Gastrocnemius medialis (tissue), 4 donors: ENCODE measurements at regions not wholly inside any gene's neighbourhood (a gene's known extent, or its start where the extent isn't known, plus 50 kb on each side); places are given as distances from the start of the nearest gene placed in this dataset.

Experiments used
- ATAC-seq, 2 donors: fragments of 150-250 bp; one replicate each; pipeline ENCODE4 v1.9.1; 2016
- DNase-seq, 2 donors: peaks; one replicate each; pipeline ENCODE4 v3.0.0-alpha.2; 2019
- H3K27ac ChIP-seq, 4 donors: fragments of 200-600 bp; sonication (generic); 1 replicate in 1 of 4; 2 replicates in 3 of 4; pipeline ENCODE4 v1.5.1; 2016 to 2018; ENCODE audit warnings: mild to moderate bottlenecking in 2 of 4, moderate library complexity in 1 of 4
- H3K27me3 ChIP-seq, 3 donors: fragments of 200-600 bp; sonication (generic) in 2 of 3; 1 replicate in 1 of 3; 2 replicates in 2 of 3; pipeline versions ENCODE4 v1.5.1 to v1.6.0; 2016 to 2019; ENCODE audit warnings: mild to moderate bottlenecking in 1 of 3, moderate library complexity in 1 of 3
- H3K36me3 ChIP-seq, 2 donors: fragments of 200-600 bp; sonication (generic) in 1 of 2; one replicate each; pipeline ENCODE4 v1.5.1; 2017 to 2018
- H3K4me1 ChIP-seq, 2 donors: fragments of 200-600 bp; sonication (generic) in 1 of 2; one replicate each; pipeline ENCODE4 v1.5.1; 2016 to 2017; ENCODE audit warnings: mild to moderate bottlenecking in 2 of 2
- H3K4me3 ChIP-seq, 4 donors: fragments of 200-600 bp; sonication (generic) in 3 of 4; 1 replicate in 1 of 4; 2 replicates in 3 of 4; pipeline ENCODE4 v1.5.1; 2016 to 2019; ENCODE audit warnings: mild to moderate bottlenecking in 2 of 4
- H3K9me3 ChIP-seq, 3 donors: fragments of 200-600 bp; sonication (generic) in 2 of 3; 1 replicate in 1 of 3; 2 replicates in 2 of 3; pipeline ENCODE4 v1.5.1; 2016 to 2019
- POLR2A ChIP-seq, 2 donors: fragments of 450-650 bp; IDR thresholded peaks; one replicate each; pipeline ENCODE4 v1.6.1; 2017; ENCODE audit warnings: antibody characterized with exemption in 2 of 2, mild to moderate bottlenecking in 2 of 2, moderate library complexity in 2 of 2
- in situ Hi-C, 4 donors: fragments of 200-750 bp; cut with MboI; loops; one replicate each; pipeline versions ENCODE4 v1.15.0 to v1.8.0; 2017; ENCODE audit warnings: low sequenced_read_pairs in 4 of 4
- intact Hi-C: fragments of 100-400 bp; cut with DNase I; formaldehyde crosslinking; loops from one replicate; pipeline ENCODE4 v1.15.1; 2023; ENCODE audit warnings: low total_unique reads
- TF ChIP-seq, protein P1 (sequence below), 5 experiments: fragments of 450-650 bp in 3 of 5; fragments of 200-600 bp in 2 of 5; sonication (generic) in 2 of 5; IDR thresholded peaks in 4 of 5; conservative IDR thresholded peaks in 1 of 5; 1 replicate in 4 of 5; 2 replicates in 1 of 5; pipeline ENCODE4 v1.5.1; 2016 to 2019; ENCODE audit warnings: antibody characterized with exemption in 5 of 5, mild to moderate bottlenecking in 3 of 5, moderate library complexity in 3 of 5

DNA sequence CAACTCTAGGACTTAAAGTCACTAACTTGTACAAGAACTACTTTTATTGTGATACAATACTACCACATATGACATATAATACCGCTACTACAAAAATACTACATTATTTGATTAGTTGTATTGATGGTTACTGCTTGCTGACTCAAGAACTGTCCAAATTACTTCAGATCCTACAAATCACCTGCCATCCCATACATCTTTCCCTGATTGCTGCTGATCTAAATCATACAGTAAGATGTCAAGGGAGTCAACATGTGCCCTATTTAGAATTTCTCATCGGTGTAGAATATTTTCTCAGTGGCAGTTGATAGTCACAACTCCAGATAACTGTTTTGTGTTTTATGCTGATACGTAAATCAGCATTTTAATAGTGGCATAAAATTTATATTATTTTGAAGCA is 161.0 kb upstream of the DSEL start:
- H3K4me3 ChIP-seq: no peak overlapping the region
- in situ Hi-C loops: no loop called here
- TF ChIP-seq, protein P1, sequence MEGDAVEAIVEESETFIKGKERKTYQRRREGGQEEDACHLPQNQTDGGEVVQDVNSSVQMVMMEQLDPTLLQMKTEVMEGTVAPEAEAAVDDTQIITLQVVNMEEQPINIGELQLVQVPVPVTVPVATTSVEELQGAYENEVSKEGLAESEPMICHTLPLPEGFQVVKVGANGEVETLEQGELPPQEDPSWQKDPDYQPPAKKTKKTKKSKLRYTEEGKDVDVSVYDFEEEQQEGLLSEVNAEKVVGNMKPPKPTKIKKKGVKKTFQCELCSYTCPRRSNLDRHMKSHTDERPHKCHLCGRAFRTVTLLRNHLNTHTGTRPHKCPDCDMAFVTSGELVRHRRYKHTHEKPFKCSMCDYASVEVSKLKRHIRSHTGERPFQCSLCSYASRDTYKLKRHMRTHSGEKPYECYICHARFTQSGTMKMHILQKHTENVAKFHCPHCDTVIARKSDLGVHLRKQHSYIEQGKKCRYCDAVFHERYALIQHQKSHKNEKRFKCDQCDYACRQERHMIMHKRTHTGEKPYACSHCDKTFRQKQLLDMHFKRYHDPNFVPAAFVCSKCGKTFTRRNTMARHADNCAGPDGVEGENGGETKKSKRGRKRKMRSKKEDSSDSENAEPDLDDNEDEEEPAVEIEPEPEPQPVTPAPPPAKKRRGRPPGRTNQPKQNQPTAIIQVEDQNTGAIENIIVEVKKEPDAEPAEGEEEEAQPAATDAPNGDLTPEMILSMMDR (IDR thresholded peaks at IDR 0.05 in 4 of 5, conservative IDR thresholded peaks at IDR 0.05 in 1 of 5): no peak
- TF ChIP-seq POLR2A (IDR thresholded peaks at IDR 0.05): no peak

DNA sequence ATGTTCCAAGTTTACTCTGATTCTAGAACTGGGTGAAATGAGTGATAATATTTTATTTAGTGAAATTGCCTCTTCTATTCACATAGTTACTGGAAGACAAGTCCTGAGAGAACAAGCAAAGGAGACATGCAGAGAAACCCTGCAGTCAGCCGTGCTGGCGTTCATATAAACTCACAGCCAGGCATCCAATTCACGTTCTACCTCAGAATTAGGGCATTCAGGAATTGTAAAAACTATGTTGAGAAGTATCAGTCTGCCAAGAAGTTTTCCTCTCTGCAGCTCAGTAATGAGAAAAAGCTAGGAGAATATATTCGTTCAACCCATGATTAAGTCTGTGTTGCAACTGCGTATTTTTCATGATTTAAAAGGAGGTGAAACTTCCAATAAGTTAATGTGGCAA is 156.2 kb upstream of the DSEL start:
- Histone ChIP-seq H3K4me3 (no peak overlapping the region), H3K4me1 (no peaks in the 10 kb centered on the region), H3K27ac (no peak overlapping the region), H3K9me3 (no peaks in the 10 kb centered on the region), H3K36me3 (no peaks in the 10 kb centered on the region), H3K27me3 (no peaks in the 10 kb centered on the region)
- in situ Hi-C loops (no loop called here), intact Hi-C loops (no loop called here)
- no peak for DNase-seq
- ATAC-seq: no peak
- no peak for TF ChIP-seq POLR2A (IDR thresholded peaks at IDR 0.05)
- TF ChIP-seq, protein P1 (IDR thresholded peaks at IDR 0.05 in 4 of 5, conservative IDR thresholded peaks at IDR 0.05 in 1 of 5): no peak

More for the DNA sequence above, 161.0 kb upstream of the DSEL start:
- H3K9me3 ChIP-seq: no peaks in the 10 kb centered on the region
- intact Hi-C loops: no loop called here
- H3K36me3 ChIP-seq: no peaks in the 10 kb centered on the region
- no peaks in the 10 kb centered on the region for H3K4me1 ChIP-seq
- no peaks in the 10 kb centered on the region for H3K27me3 ChIP-seq
- no peak overlapping the region for H3K27ac ChIP-seq
- DNase-seq (no peak), ATAC-seq (no peak)

DNA sequence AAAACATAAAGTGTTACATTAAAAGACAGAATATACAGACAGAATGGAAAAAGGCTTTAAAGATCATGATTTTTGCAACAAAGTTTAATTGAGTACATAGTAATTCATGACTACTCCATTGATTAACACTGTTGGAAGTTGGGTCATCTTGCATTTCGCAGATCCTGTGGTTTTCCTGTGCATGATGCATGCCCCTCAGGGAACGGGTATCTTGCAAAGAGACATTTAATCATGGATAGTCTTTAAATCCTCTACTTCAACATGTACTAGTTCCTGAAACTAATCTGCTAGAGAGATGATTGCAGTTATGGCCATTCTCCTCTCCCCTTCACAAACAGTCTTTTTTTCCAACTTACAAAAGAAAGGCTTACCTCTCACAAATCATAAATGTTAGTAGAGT is 155.6 kb upstream of the DSEL start:
- Histone ChIP-seq H3K36me3 (no peaks in the 10 kb centered on the region), H3K9me3 (no peaks in the 10 kb centered on the region), H3K27me3 (no peaks in the 10 kb centered on the region), H3K4me3 (no peak overlapping the region), H3K27ac (no peak overlapping the region), H3K4me1 (no peaks in the 10 kb centered on the region)
- DNase-seq (no peak), ATAC-seq (no peak)
- in situ Hi-C loops: no loop called here
- TF ChIP-seq, protein P1 (IDR thresholded peaks at IDR 0.05 in 4 of 5, conservative IDR thresholded peaks at IDR 0.05 in 1 of 5): no peak
- TF ChIP-seq POLR2A (IDR thresholded peaks at IDR 0.05): no peak
- intact Hi-C loops: no loop called here

DNA sequence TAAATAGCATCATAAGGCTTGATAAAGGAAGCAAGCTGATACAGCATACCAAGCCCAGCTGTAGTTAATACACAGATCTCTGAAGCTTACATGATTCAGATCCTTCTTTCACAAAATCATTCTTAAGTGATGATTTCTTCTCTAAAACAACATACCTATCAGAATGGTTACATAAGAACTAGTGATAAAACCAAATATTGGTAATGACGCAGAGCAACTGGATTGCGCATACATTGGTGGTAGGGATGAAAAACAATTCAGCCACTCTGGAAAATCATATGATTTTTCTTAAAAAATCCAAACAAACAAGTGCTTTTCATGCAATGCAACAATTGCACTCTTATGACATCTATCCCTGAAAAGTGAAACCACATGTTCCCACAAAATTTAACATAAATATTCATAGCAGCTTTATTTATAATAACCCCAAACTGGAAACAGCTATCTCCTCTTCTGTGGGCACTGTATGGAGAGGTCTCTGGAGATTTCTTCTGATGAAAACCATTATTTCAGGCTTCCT is 153.6 kb upstream of the DSEL start:
- DNase-seq (no peak), ATAC-seq (no peak)
- TF ChIP-seq, protein P1 (IDR thresholded peaks at IDR 0.05 in 4 of 5, conservative IDR thresholded peaks at IDR 0.05 in 1 of 5): no peak
- TF ChIP-seq POLR2A (IDR thresholded peaks at IDR 0.05): no peak
- Histone ChIP-seq H3K27ac (no peak overlapping the region), H3K9me3 (no peaks in the 10 kb centered on the region), H3K36me3 (no peaks in the 10 kb centered on the region), H3K4me1 (no peaks in the 10 kb centered on the region), H3K27me3 (no peaks in the 10 kb centered on the region), H3K4me3 (no peak overlapping the region)
- in situ Hi-C loops (no loop called here), intact Hi-C loops (no loop called here)

DNA sequence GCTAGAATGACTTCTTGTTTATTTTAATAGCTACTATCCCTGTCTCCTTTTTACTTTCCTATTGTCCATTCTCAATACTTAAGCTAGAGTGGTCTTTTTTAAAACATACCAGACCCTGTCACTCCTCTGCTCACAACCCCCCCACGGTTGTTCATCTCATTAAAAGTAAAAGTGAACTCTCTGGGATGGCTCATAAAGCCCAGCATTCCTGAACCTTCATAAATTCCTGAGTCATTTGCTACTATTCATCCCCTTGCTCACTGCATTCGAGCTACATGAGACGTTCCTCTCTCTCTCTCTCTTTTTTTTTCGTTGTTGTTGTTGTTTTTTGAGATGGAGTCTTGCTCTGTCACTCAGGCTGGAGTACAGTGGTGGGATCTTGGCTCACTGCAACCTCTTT is 148.7 kb upstream of the DSEL start:
- H3K9me3 ChIP-seq: no peaks in the 10 kb centered on the region
- in situ Hi-C loops (no loop called here), intact Hi-C loops (no loop called here)
- no peaks in the 10 kb centered on the region for H3K36me3 ChIP-seq
- no peak overlapping the region for H3K4me3 ChIP-seq
- ATAC-seq: no peak
- no peak for DNase-seq
- H3K27ac ChIP-seq: no peak overlapping the region
- no peak for TF ChIP-seq POLR2A (IDR thresholded peaks at IDR 0.05)
- TF ChIP-seq, protein P1 (IDR thresholded peaks at IDR 0.05 in 4 of 5, conservative IDR thresholded peaks at IDR 0.05 in 1 of 5): no peak
- H3K27me3 ChIP-seq: no peaks in the 10 kb centered on the region
- no peaks in the 10 kb centered on the region for H3K4me1 ChIP-seq
